SIG-M5 treated with dmso at 0.1 percent for 504 hours (cell line): ENCODE measurements at regions not wholly inside any gene's neighbourhood (a gene's known extent, or its start where the extent isn't known, plus 50 kb on each side); places are given as distances from the start of the nearest gene placed in this dataset.
"Not testable (repeated sequence)": the region's sequence is repeated elsewhere in the genome, so short reads cannot be mapped to it uniquely, and the experiment has no call there.

ENCODE experiments used
- DNase-seq: peaks from one replicate; lab custom pipeline; 2025; ENCODE audit not compliant: unreplicated experiment; lab: John Stamatoyannopoulos, UW

GRCh38 chr4:129852434-129852833 is 756.5 kb downstream of the C4orf33 start:
- DNase-seq, result no peak

GRCh38 chr4:129853685-129854467 is 757.9 kb downstream of the C4orf33 start:
- DNase-seq, result not testable (repeated sequence)

DNA sequence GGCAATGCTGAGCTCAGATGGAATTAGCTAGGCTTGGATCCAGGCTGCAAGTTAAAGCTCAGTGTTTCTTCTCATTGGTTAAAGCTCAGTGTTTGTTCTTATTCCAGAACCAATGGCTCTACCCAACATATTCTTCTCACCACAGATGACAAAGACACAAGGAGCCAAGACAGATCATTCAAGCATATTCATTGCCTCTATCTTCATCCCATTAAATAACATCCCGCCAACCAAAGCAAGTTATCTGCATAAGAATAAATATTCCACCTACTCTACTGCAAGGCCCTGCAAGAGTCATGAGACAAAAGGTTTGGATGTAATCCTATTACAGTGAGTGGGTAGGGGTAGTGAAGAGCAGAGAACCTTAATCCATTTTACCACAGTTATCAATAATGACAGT is 766.5 kb downstream of the C4orf33 start:
- no peak for DNase-seq

- DNase-seq, result no peak
Observed at GRCh38 chr4:129863206-129863605, 767.3 kb downstream of the C4orf33 start.

DNA sequence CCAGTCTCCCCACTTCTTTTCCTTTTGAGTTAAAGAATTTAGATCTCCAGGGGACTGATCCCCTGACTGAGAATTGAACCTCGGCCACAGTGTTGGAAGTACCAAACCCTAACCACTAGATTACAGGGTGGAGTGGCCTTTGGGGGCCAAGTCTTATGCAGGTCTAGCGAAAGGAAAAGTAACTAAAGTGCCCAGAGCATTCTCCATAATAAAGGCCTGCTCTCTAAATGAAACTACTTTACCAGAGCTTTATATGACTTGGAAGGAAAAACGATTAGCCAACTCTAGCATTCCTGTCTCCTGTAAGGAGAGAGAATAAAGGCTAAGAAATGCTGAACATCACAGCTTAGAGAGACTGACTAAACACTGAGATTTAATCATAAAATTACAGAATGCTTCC is 788.0 kb downstream of the C4orf33 start:
- DNase-seq, result no peak

GRCh38 chr4:129897111-129897510 is 801.2 kb downstream of the C4orf33 start:
- no peak for DNase-seq

GRCh38 chr4:129899849-129900248 is 803.9 kb downstream of the C4orf33 start:
- no peak for DNase-seq

DNA sequence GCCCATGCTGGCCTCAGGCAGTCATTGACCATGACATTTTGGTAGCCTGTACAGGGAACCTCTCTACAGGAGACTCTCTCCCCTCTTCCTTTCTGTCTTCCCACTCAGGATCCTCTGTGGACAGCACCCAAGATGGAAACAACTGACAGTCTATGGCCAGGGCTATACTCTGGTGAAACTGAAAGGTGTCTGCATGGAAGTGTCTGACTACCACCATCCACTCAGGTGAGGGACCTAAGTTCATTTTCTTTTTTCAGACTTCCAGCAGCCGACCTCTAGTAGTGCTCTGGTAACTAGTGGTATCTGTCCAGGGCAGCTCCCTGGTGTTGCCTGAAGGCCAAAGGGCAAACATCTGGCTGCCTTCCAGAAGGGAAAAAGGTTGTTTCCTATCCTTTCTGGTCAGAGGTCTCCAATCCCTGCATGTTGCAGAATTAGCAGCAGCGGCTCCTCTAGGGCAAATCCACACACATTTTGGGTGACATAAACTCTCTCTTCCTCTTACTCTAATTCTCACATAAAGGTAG is 804.5 kb downstream of the C4orf33 start:
- DNase-seq, result no peak

DNA sequence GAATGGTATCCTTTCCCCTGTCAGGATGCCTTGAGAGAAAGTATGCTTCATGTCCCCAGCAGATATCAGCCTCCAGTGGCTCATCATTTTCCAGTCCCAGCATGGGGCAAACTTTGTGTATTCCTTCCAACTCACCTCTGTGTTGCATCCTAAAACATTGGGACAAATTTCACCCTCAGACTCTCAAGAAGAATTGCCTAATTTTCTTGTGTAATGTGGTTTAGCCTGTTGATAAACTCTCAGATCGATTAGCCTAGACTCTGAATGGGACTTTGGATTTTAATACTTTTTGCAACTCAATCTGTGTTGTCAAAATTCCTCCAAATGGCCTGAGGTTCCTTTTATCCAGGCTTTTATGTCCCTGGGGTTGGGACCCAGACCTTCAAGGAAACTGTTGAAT is 805.3 kb downstream of the C4orf33 start:
- no peak for DNase-seq

- DNase-seq, result no peak
Observed at GRCh38 chr4:129903861-129904260, 807.9 kb downstream of the C4orf33 start.

DNA sequence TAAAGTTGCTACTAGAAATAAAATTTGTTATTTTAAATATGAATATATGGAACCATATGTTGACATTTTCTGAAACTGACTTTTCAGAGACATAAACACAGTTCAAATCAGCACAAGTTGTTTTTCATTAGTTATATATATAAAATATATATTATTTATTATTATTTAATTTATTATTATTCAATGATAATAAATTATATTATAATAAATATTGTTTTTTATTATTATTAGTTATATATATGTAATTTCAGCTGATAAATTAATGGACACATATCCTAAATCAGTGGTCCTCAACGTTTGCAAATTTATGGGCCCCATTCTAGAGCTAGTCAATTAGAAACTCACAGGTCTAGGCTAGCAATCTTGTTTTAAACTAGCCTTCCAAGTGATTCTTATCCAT is 809.3 kb downstream of the C4orf33 start:
- DNase-seq, result no peak

- DNase-seq, result no peak
Observed at GRCh38 chr4:129908117-129908516, 812.2 kb downstream of the C4orf33 start.

DNA sequence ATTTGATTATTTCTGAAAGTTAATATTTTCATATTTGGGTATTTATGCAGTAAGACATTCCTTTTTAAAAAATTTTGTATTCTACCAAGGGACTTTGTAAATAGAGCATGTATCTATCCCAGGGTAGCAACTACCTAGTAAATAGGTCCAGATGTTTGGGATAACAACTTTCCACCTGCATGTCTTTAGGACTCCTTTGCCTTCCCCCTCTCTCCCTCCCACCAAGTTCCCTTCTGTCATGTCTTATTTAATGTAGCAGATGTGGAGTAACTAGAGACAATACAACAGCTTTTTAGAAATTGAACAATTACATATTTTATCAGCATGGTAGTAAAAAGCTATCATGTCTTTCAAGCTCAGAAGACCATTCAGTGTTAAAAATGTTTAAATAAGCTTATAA is 821.0 kb downstream of the C4orf33 start:
- DNase-seq, result no peak

DNA sequence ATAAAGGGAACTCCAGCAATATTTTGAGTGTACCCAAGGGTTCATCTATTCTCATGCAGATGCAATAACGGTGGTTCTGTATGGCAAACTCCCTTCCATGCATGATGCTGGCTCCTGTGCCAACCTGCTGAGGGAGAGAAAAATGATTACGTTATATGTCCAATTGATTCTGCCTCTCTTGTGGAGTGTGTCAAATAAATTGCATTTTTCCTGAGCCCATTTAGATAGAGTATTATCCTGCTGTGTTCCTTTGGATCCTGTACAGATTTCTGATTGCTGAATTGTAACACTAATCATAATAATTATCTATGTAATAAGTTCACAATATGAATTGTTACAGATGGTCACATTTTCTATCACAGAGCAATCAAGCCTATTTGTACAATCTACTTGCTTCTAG is 821.7 kb downstream of the C4orf33 start:
- DNase-seq, result no peak

DNA sequence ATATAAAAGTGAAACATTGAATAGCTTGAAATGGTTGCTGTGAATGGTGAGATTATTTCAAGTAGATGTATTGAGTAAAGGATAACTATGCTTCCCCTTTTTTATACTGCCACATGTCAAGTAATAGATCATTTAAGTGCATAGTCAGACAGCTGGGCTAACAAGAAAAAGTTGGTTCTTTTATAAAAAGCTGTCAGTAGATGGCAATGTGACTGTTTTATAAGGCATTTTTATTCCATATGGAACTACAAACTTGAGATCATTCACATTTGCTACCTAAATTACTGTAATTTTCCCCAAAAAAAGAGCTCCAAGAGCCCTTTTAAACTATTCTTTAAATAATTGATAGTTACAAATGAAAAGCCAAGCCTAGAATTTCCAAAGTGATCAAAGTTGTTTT is 831.0 kb downstream of the C4orf33 start:
- DNase-seq, result peak; percentile 52

GRCh38 chr4:129929052-129929451 is 833.1 kb downstream of the C4orf33 start:
- DNase-seq, result peak; percentile 3

GRCh38 chr4:129929984-129930383 is 834.0 kb downstream of the C4orf33 start:
- DNase-seq, result no peak

- no peak for DNase-seq
Observed at GRCh38 chr4:129950217-129950616, 854.3 kb downstream of the C4orf33 start.

DNA sequence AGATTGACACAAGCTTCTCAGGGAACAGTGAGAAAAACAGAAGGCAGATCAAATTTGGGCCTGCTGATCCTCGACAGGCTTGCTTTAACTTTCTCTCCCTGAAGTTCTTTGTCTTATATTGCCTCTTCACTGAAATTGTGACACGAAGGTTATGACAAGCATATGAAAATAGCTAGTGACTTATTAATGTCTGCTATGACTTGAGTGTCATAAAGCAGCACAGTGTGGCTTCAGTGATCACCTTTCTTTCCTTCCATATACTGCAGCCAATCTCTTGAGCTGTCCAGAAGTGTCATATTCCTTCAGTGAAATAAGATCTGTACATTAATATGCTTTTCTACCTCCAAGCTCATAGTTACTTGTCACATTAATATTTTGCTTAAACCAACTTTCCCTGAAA is 870.2 kb downstream of the C4orf33 start:
- no peak for DNase-seq

DNA sequence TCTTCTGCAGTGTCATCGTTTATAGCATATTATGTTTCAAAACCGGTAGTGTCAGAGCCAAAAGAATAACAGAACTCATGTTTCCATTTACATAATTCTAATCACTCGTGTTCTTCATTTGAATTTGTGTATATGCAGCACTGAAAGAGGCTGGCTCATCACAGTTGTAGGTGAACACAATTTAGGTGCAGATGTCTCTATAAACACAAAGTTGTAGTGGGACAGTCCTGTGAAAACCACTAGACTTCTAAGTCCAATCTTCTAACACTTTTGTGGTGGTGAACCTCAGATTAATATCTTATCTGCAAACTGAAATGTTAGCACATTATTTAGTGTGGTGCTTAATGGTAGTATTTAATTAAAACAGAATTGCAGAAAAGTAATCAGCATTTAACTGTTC is 872.4 kb downstream of the C4orf33 start:
- no peak for DNase-seq

- DNase-seq, result no peak
Observed at GRCh38 chr4:129968778-129969177, 872.8 kb downstream of the C4orf33 start.

DNA sequence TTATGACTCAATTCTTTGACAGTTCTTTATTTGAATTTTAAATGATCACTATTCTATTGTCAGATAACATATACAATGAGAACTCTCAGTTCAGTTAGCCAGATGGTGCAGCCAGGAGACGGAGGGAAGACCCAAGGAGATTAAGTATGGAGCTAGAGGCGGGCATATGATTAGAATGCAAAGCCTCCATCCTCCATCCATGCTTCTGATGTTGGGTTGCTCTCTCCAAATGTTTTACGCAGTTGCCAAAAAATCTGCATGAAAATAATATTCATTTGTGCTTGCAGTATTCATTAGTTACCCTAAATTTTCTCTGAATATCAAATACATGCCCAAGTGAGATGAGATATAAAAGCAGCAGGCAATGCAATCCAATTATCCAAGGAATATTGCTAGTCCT is 874.8 kb downstream of the C4orf33 start:
- no peak for DNase-seq

- DNase-seq, result no peak
Observed at GRCh38 chr4:129971419-129971818, 875.5 kb downstream of the C4orf33 start.
